ENCODE measurements at regions not wholly inside any gene's neighbourhood (a gene's known extent, or its start where the extent isn't known, plus 50 kb on each side); places are given as distances from the start of the nearest gene placed in this dataset.
"Not testable (repeated sequence)": the region's sequence is repeated elsewhere in the genome, so short reads cannot be mapped to it uniquely, and the experiment has no call there.

DNA sequence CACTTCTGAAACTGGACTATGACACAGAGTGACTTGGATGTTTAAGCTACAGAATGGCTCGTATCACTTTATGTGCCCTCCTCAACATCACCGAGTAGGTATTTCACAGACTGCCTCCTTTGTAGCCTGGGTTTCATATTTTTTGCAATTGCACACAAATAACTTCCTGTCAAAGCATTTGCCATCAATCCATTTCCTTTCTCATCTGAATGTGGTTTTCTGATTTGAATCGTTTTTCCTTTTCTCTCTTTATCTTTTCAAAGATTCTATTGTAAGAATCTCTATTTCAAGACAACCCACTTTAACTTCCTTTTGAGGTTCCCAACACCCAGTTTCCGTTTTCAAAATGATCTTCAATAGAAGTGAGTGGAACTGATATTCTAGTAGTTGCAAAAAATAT lies 563.8 kb upstream of the ARRDC3 start:
- DNase-seq, result no peak
- no peak overlapping the region for H3K27ac Mint-ChIP-seq
- H3K4me3 Mint-ChIP-seq, result no peak overlapping the region
- H3K27me3 Mint-ChIP-seq (ENCODE audit: low read depth in 3 of 3), result peaks cover 0 to 2% (median 0%) of the 10 kb centered on the region in 3 donors
- H3K9me3 Mint-ChIP-seq, result peaks cover 0 to 20% (median 4%) of the 10 kb centered on the region in 6 donors
- no peaks in the 10 kb centered on the region for H3K4me1 Mint-ChIP-seq
- no peaks in the 10 kb centered on the region for H3K36me3 Mint-ChIP-seq

- no peaks in the 10 kb centered on the region for H3K4me1 Mint-ChIP-seq
- no peak overlapping the region for H3K27ac Mint-ChIP-seq
- H3K4me3 Mint-ChIP-seq, result no peak overlapping the region
- no peak for DNase-seq
- no peaks in the 10 kb centered on the region for H3K36me3 Mint-ChIP-seq
- H3K27me3 Mint-ChIP-seq (ENCODE audit: low read depth in 3 of 3), result no peaks in the 10 kb centered on the region
- H3K9me3 Mint-ChIP-seq, result peaks cover 0 to 13% (median 4%) of the 10 kb centered on the region in 6 donors
Observed at GRCh38 chr5:91941588-91941987, 558.5 kb upstream of the ARRDC3 start.

GRCh38 chr5:91938441-91938840 lies 555.3 kb upstream of the ARRDC3 start:
- DNase-seq, result no peak
- peaks cover 0 to 16% (median 3%) of the 10 kb centered on the region in 6 donors for H3K9me3 Mint-ChIP-seq
- H3K36me3 Mint-ChIP-seq, result no peaks in the 10 kb centered on the region
- H3K4me1 Mint-ChIP-seq, result no peaks in the 10 kb centered on the region
- no peaks in the 10 kb centered on the region for H3K27me3 Mint-ChIP-seq (ENCODE audit: low read depth in 3 of 3)
- H3K27ac Mint-ChIP-seq, result no peak overlapping the region
- H3K4me3 Mint-ChIP-seq, result no peak overlapping the region

DNA sequence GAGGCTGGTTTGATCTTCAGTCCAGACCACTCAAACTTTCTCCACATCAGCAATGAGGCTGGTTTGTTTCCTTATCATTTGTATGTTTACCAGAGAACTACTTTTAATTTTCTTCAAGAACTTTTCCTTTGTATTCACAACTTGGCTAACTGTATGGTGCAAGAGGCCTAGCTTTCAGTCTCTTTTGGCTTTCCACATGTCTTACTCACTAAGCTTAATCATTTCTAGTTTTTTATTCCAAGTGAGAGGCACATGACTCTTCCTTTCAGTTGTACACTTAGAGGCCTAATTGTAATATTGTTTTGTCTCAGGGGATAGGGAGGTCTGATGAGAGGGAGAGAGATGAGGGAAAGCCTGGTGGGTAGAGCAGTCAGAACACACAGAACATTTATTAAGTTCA lies 554.0 kb upstream of the ARRDC3 start:
- H3K9me3 Mint-ChIP-seq, result peaks cover 0 to 16% (median 3%) of the 10 kb centered on the region in 6 donors
- H3K4me1 Mint-ChIP-seq, result no peaks in the 10 kb centered on the region
- no peaks in the 10 kb centered on the region for H3K27me3 Mint-ChIP-seq (ENCODE audit: low read depth in 3 of 3)
- no peak overlapping the region for H3K4me3 Mint-ChIP-seq
- H3K36me3 Mint-ChIP-seq, result no peaks in the 10 kb centered on the region
- DNase-seq, result no peak
- H3K27ac Mint-ChIP-seq, result no peak overlapping the region

DNA sequence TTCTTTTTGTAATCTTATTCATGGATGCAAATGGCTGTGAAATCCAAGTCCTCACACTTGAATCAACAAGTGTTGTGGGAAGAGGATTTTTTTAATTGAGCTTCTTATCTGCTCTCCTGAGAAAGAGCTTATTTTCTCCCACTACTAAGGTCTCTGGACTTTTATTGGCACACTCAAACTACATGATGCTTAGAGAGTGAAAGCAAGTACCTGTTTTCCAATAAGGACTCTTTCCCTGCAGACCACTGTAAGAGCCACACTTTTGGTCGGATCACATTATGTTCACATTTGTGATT lies 546.4 kb upstream of the ARRDC3 start:
- no peak for DNase-seq
- no peak overlapping the region for H3K4me3 Mint-ChIP-seq
- H3K4me1 Mint-ChIP-seq, result no peaks in the 10 kb centered on the region

GRCh38 chr5:91928754-91929521 lies 545.8 kb upstream of the ARRDC3 start:
- Mint-ChIP-seq H3K4me3 (no peak overlapping the region), H3K27me3 (ENCODE audit: low read depth in 3 of 3) (peaks cover 0 to 3% (median 0%) of the 10 kb centered on the region in 3 donors), H3K4me1 (no peaks in the 10 kb centered on the region), H3K27ac (no peak overlapping the region), H3K9me3 (peaks cover 0 to 2% (median 0%) of the 10 kb centered on the region in 6 donors), H3K36me3 (no peaks in the 10 kb centered on the region)
- no peak for DNase-seq

More for the DNA sequence above, 546.4 kb upstream of the ARRDC3 start:
- Mint-ChIP-seq H3K27me3 (ENCODE audit: low read depth in 3 of 3) (peaks cover 0 to 3% (median 0%) of the 10 kb centered on the region in 3 donors), H3K36me3 (no peaks in the 10 kb centered on the region), H3K9me3 (peaks cover 0 to 2% (median 0%) of the 10 kb centered on the region in 6 donors), H3K27ac (no peak overlapping the region)

- Mint-ChIP-seq H3K9me3 (peaks cover 0 to 2% (median 0%) of the 10 kb centered on the region in 6 donors), H3K4me1 (no peaks in the 10 kb centered on the region), H3K4me3 (no peak overlapping the region), H3K27ac (no peak overlapping the region), H3K27me3 (ENCODE audit: low read depth in 3 of 3) (peaks cover 0 to 3% (median 0%) of the 10 kb centered on the region in 3 donors), H3K36me3 (no peaks in the 10 kb centered on the region)
- DNase-seq, result no peak
Observed at GRCh38 chr5:91927439-91927838, 544.3 kb upstream of the ARRDC3 start.

GRCh38 chr5:91925249-91925648 lies 542.1 kb upstream of the ARRDC3 start:
- no peak overlapping the region for H3K27ac Mint-ChIP-seq
- H3K9me3 Mint-ChIP-seq, result peaks cover 0 to 2% (median 0%) of the 10 kb centered on the region in 6 donors
- DNase-seq, result no peak
- no peaks in the 10 kb centered on the region for H3K4me1 Mint-ChIP-seq
- no peaks in the 10 kb centered on the region for H3K36me3 Mint-ChIP-seq
- no peak overlapping the region for H3K4me3 Mint-ChIP-seq
- no peaks in the 10 kb centered on the region for H3K27me3 Mint-ChIP-seq (ENCODE audit: low read depth in 3 of 3)

- H3K4me1 Mint-ChIP-seq; H3K36me3 Mint-ChIP-seq; H3K27me3 Mint-ChIP-seq (ENCODE audit: low read depth in 3 of 3); DNase-seq; H3K27ac Mint-ChIP-seq; H3K4me3 Mint-ChIP-seq: not testable (repeated sequence)
- peaks cover 0 to 18% (median 9%) of the 10 kb centered on the region in 6 donors for H3K9me3 Mint-ChIP-seq
Observed at GRCh38 chr5:91917037-91917814, 534.1 kb upstream of the ARRDC3 start.

- DNase-seq, result no peak
- peaks cover 2 to 12% (median 7%) of the 10 kb centered on the region in 6 donors for H3K9me3 Mint-ChIP-seq
- no peaks in the 10 kb centered on the region for H3K36me3 Mint-ChIP-seq
Observed at GRCh38 chr5:91910655-91911054, 527.5 kb upstream of the ARRDC3 start.

DNA sequence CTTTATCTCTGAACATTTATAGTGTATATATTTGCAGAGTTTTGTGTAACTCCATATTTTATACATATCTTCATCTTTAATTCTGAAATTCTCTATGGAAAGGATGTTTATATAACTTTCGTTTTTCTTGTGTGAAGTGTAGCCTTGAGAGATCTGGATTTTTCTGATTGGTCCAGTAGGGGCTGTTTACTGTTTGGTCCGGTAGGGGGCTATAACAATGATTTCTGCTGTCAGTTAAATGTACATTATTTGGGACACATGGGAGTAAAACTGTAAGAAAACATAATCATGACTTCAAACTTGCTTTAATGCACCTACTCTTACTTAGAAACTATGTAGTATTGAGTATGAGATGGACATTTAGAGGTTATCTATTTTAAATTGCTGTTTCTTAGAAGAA lies 527.1 kb upstream of the ARRDC3 start:
- Mint-ChIP-seq H3K4me3 (no peak overlapping the region), H3K9me3 (peaks cover 2 to 9% (median 6%) of the 10 kb centered on the region in 6 donors), H3K36me3 (no peaks in the 10 kb centered on the region), H3K27me3 (ENCODE audit: low read depth in 3 of 3) (no peaks in the 10 kb centered on the region), H3K27ac (no peak overlapping the region), H3K4me1 (no peaks in the 10 kb centered on the region)
- DNase-seq, result no peak

More at GRCh38 chr5:91910655-91911054, 527.5 kb upstream of the ARRDC3 start:
- Mint-ChIP-seq H3K27ac (no peak overlapping the region), H3K27me3 (ENCODE audit: low read depth in 3 of 3) (no peaks in the 10 kb centered on the region), H3K4me1 (no peaks in the 10 kb centered on the region), H3K4me3 (no peak overlapping the region)

DNA sequence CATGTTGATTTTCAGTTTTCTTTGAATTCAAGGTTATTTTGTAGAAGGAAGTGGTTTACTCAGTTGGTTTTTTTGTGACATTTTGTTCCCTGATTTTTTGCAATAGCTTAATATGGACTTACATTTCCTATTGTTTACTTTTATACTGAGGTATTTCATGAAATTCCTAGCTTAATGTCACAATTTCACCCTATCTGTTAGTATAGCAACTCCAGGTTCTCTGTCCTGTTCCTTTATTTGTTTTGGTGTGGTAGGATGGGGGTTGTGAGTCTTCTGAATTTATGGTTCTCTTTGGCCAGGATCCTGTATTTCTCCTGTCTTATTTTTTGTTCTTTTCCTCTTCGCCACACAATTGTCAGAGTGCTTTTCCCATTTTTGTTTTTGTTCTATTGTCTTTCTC lies 523.4 kb upstream of the ARRDC3 start:
- Mint-ChIP-seq H3K27ac (no peak overlapping the region), H3K36me3 (no peaks in the 10 kb centered on the region), H3K27me3 (ENCODE audit: low read depth in 3 of 3) (peaks cover 0 to 3% (median 0%) of the 10 kb centered on the region in 3 donors), H3K4me3 (no peak overlapping the region), H3K9me3 (peaks cover 2 to 11% (median 6%) of the 10 kb centered on the region in 6 donors), H3K4me1 (no peaks in the 10 kb centered on the region)
- DNase-seq, result no peak

- H3K9me3 Mint-ChIP-seq, result peaks cover 2 to 11% (median 6%) of the 10 kb centered on the region in 6 donors
- peaks cover 0 to 3% (median 0%) of the 10 kb centered on the region in 3 donors for H3K27me3 Mint-ChIP-seq (ENCODE audit: low read depth in 3 of 3)
- no peaks in the 10 kb centered on the region for H3K4me1 Mint-ChIP-seq
- no peak overlapping the region for H3K4me3 Mint-ChIP-seq
- H3K27ac Mint-ChIP-seq, result no peak overlapping the region
- DNase-seq, result no peak
- H3K36me3 Mint-ChIP-seq, result no peaks in the 10 kb centered on the region
Observed at GRCh38 chr5:91906027-91906426, 522.9 kb upstream of the ARRDC3 start.

DNA sequence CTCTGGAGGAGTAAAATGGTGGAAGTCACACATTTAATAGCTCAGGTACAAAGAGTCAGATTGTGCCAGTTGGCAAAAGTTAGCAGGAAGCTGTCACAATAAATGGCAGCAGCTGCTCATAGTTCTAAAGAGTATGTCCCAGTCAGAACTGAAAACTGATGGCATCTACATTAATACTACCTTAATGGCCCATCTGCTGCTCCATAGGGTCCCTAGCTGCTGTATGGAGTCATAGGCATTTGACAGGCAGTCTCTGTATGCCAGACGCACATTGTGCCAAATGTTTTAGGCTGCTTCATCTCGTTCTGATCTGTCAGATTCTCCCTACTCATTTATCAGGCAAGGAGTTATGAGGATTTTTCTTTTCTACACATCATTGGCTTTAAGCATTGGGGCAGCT lies 515.8 kb upstream of the ARRDC3 start:
- DNase-seq, result no peak

More for the DNA sequence above, 515.8 kb upstream of the ARRDC3 start:
- Mint-ChIP-seq H3K36me3 (no peaks in the 10 kb centered on the region), H3K4me3 (no peak overlapping the region), H3K27ac (no peak overlapping the region), H3K4me1 (no peaks in the 10 kb centered on the region), H3K9me3 (peaks cover 2 to 13% (median 5%) of the 10 kb centered on the region in 6 donors), H3K27me3 (ENCODE audit: low read depth in 3 of 3) (peaks cover 0 to 3% (median 0%) of the 10 kb centered on the region in 3 donors)

Data from immature natural killer cell (primary cell).